Neuronal stem cell (in vitro differentiated cells): ENCODE measurements at regions not wholly inside any gene's neighbourhood (a gene's known extent, or its start where the extent isn't known, plus 50 kb on each side); places are given as distances from the start of the nearest gene placed in this dataset.

Source experiments
- DNase-seq: peaks from one replicate; pipeline ENCODE4 v3.0.0-alpha.2; 2013; ENCODE audit warnings: low spot score
- H2AFZ ChIP-seq: one replicate; pipeline ENCODE4 v1.6.1; 2013; ENCODE audit warnings: mild to moderate bottlenecking, low read length, inconsistent platforms
- H2AK5ac ChIP-seq: 2 replicates; pipeline ENCODE4 v1.6.1; 2013; ENCODE audit warnings: low read depth, mild to moderate bottlenecking, inconsistent platforms, low read length, moderate library complexity, mixed read lengths
- H2BK120ac ChIP-seq: 2 replicates; pipeline ENCODE4 v1.6.1; 2013; ENCODE audit warnings: low read depth, mild to moderate bottlenecking, inconsistent platforms, low read length, moderate library complexity, mixed read lengths
- H2BK12ac ChIP-seq: one replicate; pipeline ENCODE4 v1.6.1; 2013; ENCODE audit warnings: low read length, inconsistent platforms
- H2BK15ac ChIP-seq: 2 replicates; pipeline ENCODE4 v1.6.1; 2013; ENCODE audit warnings: mild to moderate bottlenecking, low read length, inconsistent platforms, mixed read lengths
- H2BK5ac ChIP-seq: one replicate; pipeline ENCODE4 v1.6.1; 2013; ENCODE audit warnings: inconsistent platforms, mild to moderate bottlenecking, low read length, moderate library complexity
- H3K14ac ChIP-seq: one replicate; pipeline ENCODE4 v1.6.1; 2013; ENCODE audit warnings: low read length, inconsistent platforms
- H3K18ac ChIP-seq: 2 replicates; pipeline ENCODE4 v1.6.1; 2013; ENCODE audit warnings: low read length, inconsistent platforms
- H3K23ac ChIP-seq: 2 replicates; pipeline ENCODE4 v1.6.1; 2013; ENCODE audit warnings: low read depth, mild to moderate bottlenecking, mixed read lengths, low read length, inconsistent platforms; ENCODE audit not compliant: poor library complexity
- H3K27ac ChIP-seq: replicated peaks from 3 replicates; pipeline ENCODE4 v1.5.1; 2013; ENCODE audit warnings: low read length, inconsistent platforms
- H3K27me3 ChIP-seq, 3 experiments: 2 replicates each; pipeline ENCODE4 v1.6.1; 2013; ENCODE audit warnings: low read length in 3 of 3, mild to moderate bottlenecking in 2 of 3, inconsistent platforms in 1 of 3, low read depth in 1 of 3, mixed read lengths in 1 of 3, moderate library complexity in 1 of 3; ENCODE audit not compliant: control insufficient read depth in 3 of 3, insufficient read depth in 3 of 3
- H3K36me3 ChIP-seq, 2 donors: replicated peaks in 1 of 2; 2 replicates each; pipeline ENCODE4 v1.6.1; 2013; ENCODE audit warnings: low read length in 2 of 2; ENCODE audit not compliant: control insufficient read depth in 2 of 2, insufficient read depth in 2 of 2
- H3K4ac ChIP-seq: 2 replicates; pipeline ENCODE4 v1.6.1; 2013; ENCODE audit warnings: inconsistent platforms, mild to moderate bottlenecking, low read length, moderate library complexity
- H3K4me1 ChIP-seq, 2 donors: 1 replicate in 1 of 2; 2 replicates in 1 of 2; pipeline ENCODE4 v1.6.1; 2013; ENCODE audit warnings: low read length in 2 of 2, low read depth in 1 of 2; ENCODE audit not compliant: control insufficient read depth in 2 of 2, insufficient read depth in 1 of 2
- H3K4me2 ChIP-seq: one replicate; pipeline ENCODE4 v1.6.1; 2013; ENCODE audit warnings: mild to moderate bottlenecking, low read length, inconsistent platforms; ENCODE audit not compliant: insufficient read depth, poor library complexity, severe bottlenecking
- H3K4me3 ChIP-seq, 2 donors: 2 replicates each; pipeline ENCODE4 v1.5.1; 2013; ENCODE audit warnings: low read length in 2 of 2, mild to moderate bottlenecking in 2 of 2, inconsistent platforms in 1 of 2, moderate library complexity in 1 of 2
- H3K79me1 ChIP-seq: one replicate; pipeline ENCODE4 v1.6.1; 2013; ENCODE audit warnings: low read depth, mild to moderate bottlenecking, inconsistent platforms, low read length, moderate library complexity
- H3K9ac ChIP-seq: one replicate; pipeline ENCODE4 v1.6.1; 2013; ENCODE audit warnings: mild to moderate bottlenecking, low read depth, low read length, inconsistent platforms; ENCODE audit not compliant: poor library complexity
- H3K9me3 ChIP-seq, 2 donors: replicated peaks in 1 of 2; 2 replicates each; pipeline versions ENCODE3 to v1.6.1; 2013; ENCODE audit warnings: low read length in 2 of 2, mild to moderate bottlenecking in 2 of 2, inconsistent platforms in 1 of 2, low read depth in 1 of 2, mixed read lengths in 1 of 2, moderate library complexity in 1 of 2; ENCODE audit not compliant: control insufficient read depth in 2 of 2, insufficient read depth in 1 of 2
- H4K8ac ChIP-seq: one replicate; pipeline ENCODE4 v1.6.1; 2013; ENCODE audit warnings: low read depth, mild to moderate bottlenecking, inconsistent platforms, low read length, moderate library complexity
- H4K91ac ChIP-seq: one replicate; pipeline ENCODE4 v1.6.1; 2013; ENCODE audit warnings: low read length, low read depth, mild to moderate bottlenecking, inconsistent platforms; ENCODE audit not compliant: poor library complexity
- WGBS, 2 donors: extraction: QIAGEN DNeasy Blood & Tissue Kit; methylation state at CpG; one replicate each; pipeline ENCODE4 v1.1.7; 2013; ENCODE audit warnings: missing lambda C conversion rate in 2 of 2, mixed read lengths in 1 of 2; ENCODE audit not compliant: insufficient read length in 2 of 2, insufficient replicate concordance in 1 of 2; ENCODE audit errors: extremely low coverage in 2 of 2; 5-methylcytosine and 5-hydroxymethylcytosine counted together

- no peak for DNase-seq
- Histone ChIP-seq H3K14ac (no peak overlapping the region), H4K91ac (no peak overlapping the region), H2BK120ac (no peak overlapping the region), H3K4me1 (no peaks in the 10 kb centered on the region), H3K4ac (no peak overlapping the region), H3K9me3 (no peaks in the 10 kb centered on the region), H3K23ac (no peak overlapping the region), H3K18ac (no peak overlapping the region), H3K4me3 (no peak overlapping the region), H2BK15ac (no peak overlapping the region), H2AFZ (no peak overlapping the region), H3K79me1 (no peaks in the 10 kb centered on the region), H2AK5ac (no peak overlapping the region), H4K8ac (no peak overlapping the region), H2BK5ac (no peak overlapping the region), H3K27me3 (no peaks in the 10 kb centered on the region), H3K9ac (no peak overlapping the region), H3K27ac (no peak overlapping the region), H3K4me2 (no peak overlapping the region), H2BK12ac (no peak overlapping the region), H3K36me3 (no peaks in the 10 kb centered on the region)
- WGBS, 2 donors: no CpG with 5 or more reads among the region's 9 CpGs
Measured at GRCh38 chr15:46703020-46703861, 1014.1 kb upstream of the SEMA6D start.

GRCh38 chr15:46703871-46704637 lies 1013.3 kb upstream of the SEMA6D start:
- Histone ChIP-seq H4K8ac (no peak overlapping the region), H3K79me1 (no peaks in the 10 kb centered on the region), H2BK15ac (no peak overlapping the region), H2AK5ac (no peak overlapping the region), H3K23ac (no peak overlapping the region), H3K4me2 (no peak overlapping the region), H3K4ac (no peak overlapping the region), H2BK120ac (no peak overlapping the region), H3K27me3 (no peaks in the 10 kb centered on the region), H3K14ac (no peak overlapping the region), H3K4me3 (no peak overlapping the region), H3K36me3 (no peaks in the 10 kb centered on the region), H2AFZ (no peak overlapping the region), H3K18ac (no peak overlapping the region), H3K27ac (no peak overlapping the region), H3K9ac (no peak overlapping the region), H2BK12ac (no peak overlapping the region), H2BK5ac (no peak overlapping the region), H4K91ac (no peak overlapping the region), H3K9me3 (no peaks in the 10 kb centered on the region), H3K4me1 (no peaks in the 10 kb centered on the region)
- WGBS, 2 donors: no CpG with 5 or more reads among the region's 2 CpGs
- DNase-seq: no peak

GRCh38 chr15:46707452-46707851 lies 1009.9 kb upstream of the SEMA6D start:
- Histone ChIP-seq H3K9me3 (peaks cover 0 to 2% of the 10 kb centered on the region in 2 donors), H3K4ac (no peak overlapping the region), H2BK120ac (no peak overlapping the region), H3K9ac (no peak overlapping the region), H3K18ac (no peak overlapping the region), H4K91ac (no peak overlapping the region), H3K23ac (no peak overlapping the region), H2AFZ (no peak overlapping the region), H3K4me3 (no peak overlapping the region), H3K14ac (no peak overlapping the region), H2AK5ac (no peak overlapping the region), H3K36me3 (no peaks in the 10 kb centered on the region), H3K27me3 (no peaks in the 10 kb centered on the region), H2BK15ac (no peak overlapping the region), H3K27ac (no peak overlapping the region), H2BK12ac (no peak overlapping the region), H4K8ac (no peak overlapping the region), H3K4me1 (no peaks in the 10 kb centered on the region), H3K4me2 (no peak overlapping the region), H2BK5ac (no peak overlapping the region), H3K79me1 (no peaks in the 10 kb centered on the region)
- DNase-seq: no peak
- 100% methylated on average over 1 of the region's 1 CpG; no CpG with 5 or more reads in 1 of the 2 donors for WGBS, 2 donors

- H3K4me3 ChIP-seq: no peak overlapping the region
- WGBS, 2 donors: no CpG with 5 or more reads among the region's 3 CpGs
- H3K9ac ChIP-seq: no peak overlapping the region
- H3K23ac ChIP-seq: no peak overlapping the region
- H2BK5ac ChIP-seq: no peak overlapping the region
- H3K36me3 ChIP-seq: no peaks in the 10 kb centered on the region
- DNase-seq: no peak
- no peak overlapping the region for H2AFZ ChIP-seq
- H2BK120ac ChIP-seq: no peak overlapping the region
- H2BK15ac ChIP-seq: no peak overlapping the region
- H2BK12ac ChIP-seq: no peak overlapping the region
- H3K4me1 ChIP-seq: no peaks in the 10 kb centered on the region
- no peak overlapping the region for H2AK5ac ChIP-seq
- peaks cover 0 to 2% of the 10 kb centered on the region in 2 donors for H3K9me3 ChIP-seq
- no peaks in the 10 kb centered on the region for H3K79me1 ChIP-seq
- H3K4me2 ChIP-seq: no peak overlapping the region
- no peak overlapping the region for H3K18ac ChIP-seq
- no peak overlapping the region for H4K91ac ChIP-seq
- no peak overlapping the region for H4K8ac ChIP-seq
- no peaks in the 10 kb centered on the region for H3K27me3 ChIP-seq
- no peak overlapping the region for H3K27ac ChIP-seq
- H3K4ac ChIP-seq: no peak overlapping the region
- no peak overlapping the region for H3K14ac ChIP-seq
Measured at GRCh38 chr15:46708226-46708625, 1009.1 kb upstream of the SEMA6D start.
